Ovary (tissue), 3 donors: ENCODE measurements at regions not wholly inside any gene's neighbourhood (a gene's known extent, or its start where the extent isn't known, plus 50 kb on each side); places are given as distances from the start of the nearest gene placed in this dataset.

Source experiments
- EP300 ChIP-seq: sonication (generic); formaldehyde crosslinking; IDR thresholded peaks from one replicate; pipeline ENCODE4 v1.6.1; 2017; ENCODE audit warnings: antibody characterized with exemption
- TF ChIP-seq, protein P1 (sequence below), 3 donors: fragments of 450-650 bp in 2 of 3; fragments of 200-600 bp in 1 of 3; IDR thresholded peaks; one replicate each; pipeline versions ENCODE4 v1.5.1 to v1.8.0; 2016 to 2022; ENCODE audit warnings: antibody characterized with exemption in 3 of 3, mild to moderate bottlenecking in 1 of 3
- donor health status: DM: no; HTN: no; CAD: no.

DNA sequence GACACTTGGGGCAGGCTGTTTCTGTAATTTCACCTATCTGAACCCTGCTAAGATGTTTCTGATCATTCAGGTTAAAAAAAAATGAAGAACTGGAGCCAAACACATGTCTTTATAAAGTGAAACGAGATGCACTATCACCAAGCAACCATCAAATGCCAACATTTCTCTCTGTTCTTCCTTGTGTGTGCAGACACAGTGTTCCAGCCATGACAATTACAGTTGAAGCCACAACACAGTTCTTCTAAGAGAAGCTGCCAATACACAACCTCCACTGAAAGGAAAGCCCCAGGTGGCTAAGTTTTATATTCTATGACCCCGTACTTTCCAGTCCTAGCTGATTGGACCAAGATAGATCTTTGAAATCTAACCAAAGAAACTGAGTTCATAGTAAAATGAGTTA, 181.8 kb downstream of the RAD51AP2 start:
- TF ChIP-seq, protein P1, sequence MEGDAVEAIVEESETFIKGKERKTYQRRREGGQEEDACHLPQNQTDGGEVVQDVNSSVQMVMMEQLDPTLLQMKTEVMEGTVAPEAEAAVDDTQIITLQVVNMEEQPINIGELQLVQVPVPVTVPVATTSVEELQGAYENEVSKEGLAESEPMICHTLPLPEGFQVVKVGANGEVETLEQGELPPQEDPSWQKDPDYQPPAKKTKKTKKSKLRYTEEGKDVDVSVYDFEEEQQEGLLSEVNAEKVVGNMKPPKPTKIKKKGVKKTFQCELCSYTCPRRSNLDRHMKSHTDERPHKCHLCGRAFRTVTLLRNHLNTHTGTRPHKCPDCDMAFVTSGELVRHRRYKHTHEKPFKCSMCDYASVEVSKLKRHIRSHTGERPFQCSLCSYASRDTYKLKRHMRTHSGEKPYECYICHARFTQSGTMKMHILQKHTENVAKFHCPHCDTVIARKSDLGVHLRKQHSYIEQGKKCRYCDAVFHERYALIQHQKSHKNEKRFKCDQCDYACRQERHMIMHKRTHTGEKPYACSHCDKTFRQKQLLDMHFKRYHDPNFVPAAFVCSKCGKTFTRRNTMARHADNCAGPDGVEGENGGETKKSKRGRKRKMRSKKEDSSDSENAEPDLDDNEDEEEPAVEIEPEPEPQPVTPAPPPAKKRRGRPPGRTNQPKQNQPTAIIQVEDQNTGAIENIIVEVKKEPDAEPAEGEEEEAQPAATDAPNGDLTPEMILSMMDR (IDR thresholded peaks at IDR 0.05) = no peak
- no peak for TF ChIP-seq EP300
